HG02798 (cell line): ENCODE measurements at regions not wholly inside any gene's neighbourhood (a gene's known extent, or its start where the extent isn't known, plus 50 kb on each side); places are given as distances from the start of the nearest gene placed in this dataset.
"Not testable (repeated sequence)": the region's sequence is repeated elsewhere in the genome, so short reads cannot be mapped to it uniquely, and the experiment has no call there.

ENCODE experiments used
- ATAC-seq: cut with Tn5 transposase; IDR thresholded peaks from one replicate; pipeline ENCODE4 v1.9.1; 2021; ENCODE audit warnings: mild to moderate bottlenecking; ENCODE audit not compliant: unreplicated experiment, poor library complexity

GRCh38 chr7:120070201-120070600, 202.8 kb upstream of the KCND2 start:
- ATAC-seq, result peak; percentile 82

- no peak for ATAC-seq
Measured at GRCh38 chr7:120077777-120078176, 195.2 kb upstream of the KCND2 start.

DNA sequence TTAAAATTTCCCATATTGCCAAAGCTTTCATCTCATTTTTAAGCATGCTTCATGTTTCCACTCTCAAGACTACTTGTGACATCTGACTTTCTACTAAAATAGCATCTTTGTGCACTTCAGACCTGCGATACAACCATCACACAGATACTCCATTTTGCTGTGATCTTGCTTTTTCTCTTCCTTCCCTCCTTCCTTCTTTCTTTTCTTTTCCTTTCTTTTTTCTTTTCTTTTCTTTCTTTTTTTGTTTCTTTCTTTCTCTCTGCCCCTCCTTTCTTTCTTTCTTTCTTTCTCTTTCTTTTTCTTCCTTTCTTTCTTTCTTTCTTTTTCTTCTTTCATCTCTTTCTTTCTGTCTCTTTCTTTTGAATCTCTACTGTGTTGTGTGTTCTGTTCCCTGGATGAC, 194.0 kb upstream of the KCND2 start:
- no peak for ATAC-seq

- no peak for ATAC-seq
Measured at GRCh38 chr7:120079704-120080103, 193.3 kb upstream of the KCND2 start.

DNA sequence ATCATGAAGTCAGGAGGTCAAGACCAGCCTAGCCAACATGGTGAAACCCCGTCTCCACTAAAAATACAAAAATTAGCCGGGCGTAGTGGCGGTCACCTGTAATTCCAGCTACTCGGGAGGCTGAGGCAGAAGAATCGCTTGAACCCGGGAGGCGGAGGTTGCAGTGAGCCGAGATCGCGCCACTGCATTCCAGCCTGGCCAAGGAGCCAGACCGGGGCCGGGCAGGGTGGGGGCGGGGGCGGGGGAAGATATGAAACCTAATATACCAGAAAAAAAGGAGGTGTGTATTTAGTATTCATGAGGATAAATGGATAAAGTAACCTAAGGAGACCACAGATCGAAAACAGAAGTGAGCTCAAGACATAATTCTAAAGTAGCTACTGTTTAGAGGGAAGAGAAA, 186.5 kb upstream of the KCND2 start:
- not testable (repeated sequence) for ATAC-seq

DNA sequence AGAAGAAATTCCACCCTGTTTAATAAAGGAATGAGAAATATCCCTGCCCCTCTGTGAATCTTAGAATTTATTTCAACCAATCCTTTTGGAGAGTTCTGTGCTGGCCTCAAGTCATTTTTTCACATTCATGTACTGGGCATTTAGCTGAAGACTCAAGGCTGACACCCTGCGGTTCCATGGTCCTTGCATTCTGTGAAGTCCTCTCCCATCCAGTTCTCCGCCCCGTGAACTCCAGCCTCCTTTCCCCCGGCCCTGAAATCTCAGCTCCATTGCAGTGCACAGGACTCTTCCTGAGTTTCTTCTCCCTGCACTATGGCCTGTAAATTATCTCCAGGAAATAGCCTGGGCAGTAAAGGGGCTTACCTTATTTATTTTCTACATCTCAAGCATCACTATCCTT, 183.0 kb upstream of the KCND2 start:
- ATAC-seq, result peak; percentile 35

GRCh38 chr7:120091807-120092206, 181.2 kb upstream of the KCND2 start:
- ATAC-seq, result no peak

DNA sequence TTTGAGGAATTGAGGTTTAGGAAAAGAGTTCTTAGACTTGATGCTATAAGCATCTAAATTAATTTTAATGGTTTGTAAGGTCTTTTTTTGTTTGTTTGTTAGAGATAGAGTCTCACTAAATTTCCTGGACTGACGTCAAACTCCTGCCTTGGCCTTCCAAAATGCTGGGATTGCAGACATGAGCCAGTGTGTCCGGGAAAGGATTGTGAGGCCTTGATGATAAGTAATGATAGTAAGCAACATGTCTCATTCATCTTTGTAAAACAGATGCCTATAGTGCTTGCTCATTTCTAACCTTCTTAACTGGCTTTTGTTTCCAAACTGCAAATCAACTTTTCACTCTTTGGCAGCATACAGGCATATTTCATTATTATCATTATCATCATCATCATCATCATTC, 176.0 kb upstream of the KCND2 start:
- no peak for ATAC-seq

DNA sequence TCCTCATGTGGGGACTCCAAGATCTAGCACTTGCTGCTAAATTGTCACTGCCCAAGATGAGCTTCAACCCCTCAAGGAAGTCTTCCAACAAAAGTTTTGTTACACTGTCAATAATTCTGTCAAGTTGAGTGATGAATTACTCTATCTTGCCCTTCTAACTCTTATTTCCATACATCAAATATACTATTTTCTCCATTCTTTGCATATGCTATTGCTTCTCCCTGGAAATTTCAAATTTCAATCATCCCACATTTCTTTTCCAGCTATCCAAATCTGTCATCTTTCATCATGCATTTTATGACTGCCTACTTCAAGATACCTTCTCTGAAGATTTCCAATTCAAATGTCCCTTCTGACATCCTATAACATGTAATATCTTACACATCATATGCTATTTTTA, 175.2 kb upstream of the KCND2 start:
- ATAC-seq, result no peak

GRCh38 chr7:120108376-120108775, 164.6 kb upstream of the KCND2 start:
- no peak for ATAC-seq

GRCh38 chr7:120110169-120110568, 162.8 kb upstream of the KCND2 start:
- no peak for ATAC-seq

DNA sequence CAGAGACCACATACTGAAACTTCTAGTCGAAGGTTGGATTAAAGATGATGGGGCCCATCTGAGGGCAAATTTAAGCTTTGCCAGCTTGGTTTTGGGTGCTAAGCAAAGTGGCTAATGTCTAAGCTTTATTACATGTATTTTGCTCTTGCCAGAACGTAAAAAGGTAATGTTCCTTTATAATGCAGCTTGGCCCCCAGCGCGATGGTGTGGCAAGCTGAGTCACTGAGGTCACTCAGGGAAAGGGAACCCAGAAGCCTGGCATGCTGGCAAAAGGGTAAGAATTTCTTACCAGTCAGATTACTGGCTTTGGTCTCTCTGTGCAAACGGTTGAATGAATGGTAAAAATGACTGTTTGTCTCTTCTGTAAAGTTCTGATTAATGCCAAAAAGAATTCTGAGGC, 158.3 kb upstream of the KCND2 start:
- ATAC-seq, result no peak

DNA sequence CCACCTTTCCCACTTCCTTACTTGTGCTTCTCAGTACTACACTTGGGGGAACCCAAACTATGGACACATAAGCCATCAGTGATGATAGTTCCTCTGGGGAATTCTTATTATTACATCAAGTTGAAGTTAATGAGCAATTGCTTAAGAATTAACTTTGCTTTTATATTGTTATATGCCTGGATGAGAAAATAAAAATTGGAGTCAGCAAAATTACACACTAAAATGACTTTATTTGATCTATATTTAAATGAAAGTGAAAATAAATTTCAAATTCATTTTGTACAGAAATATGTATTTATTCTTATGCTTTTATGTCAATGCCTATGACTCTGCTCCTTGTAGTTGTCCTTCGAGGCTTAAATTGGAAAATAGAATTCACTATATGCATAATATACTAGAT, 149.4 kb upstream of the KCND2 start:
- no peak for ATAC-seq

DNA sequence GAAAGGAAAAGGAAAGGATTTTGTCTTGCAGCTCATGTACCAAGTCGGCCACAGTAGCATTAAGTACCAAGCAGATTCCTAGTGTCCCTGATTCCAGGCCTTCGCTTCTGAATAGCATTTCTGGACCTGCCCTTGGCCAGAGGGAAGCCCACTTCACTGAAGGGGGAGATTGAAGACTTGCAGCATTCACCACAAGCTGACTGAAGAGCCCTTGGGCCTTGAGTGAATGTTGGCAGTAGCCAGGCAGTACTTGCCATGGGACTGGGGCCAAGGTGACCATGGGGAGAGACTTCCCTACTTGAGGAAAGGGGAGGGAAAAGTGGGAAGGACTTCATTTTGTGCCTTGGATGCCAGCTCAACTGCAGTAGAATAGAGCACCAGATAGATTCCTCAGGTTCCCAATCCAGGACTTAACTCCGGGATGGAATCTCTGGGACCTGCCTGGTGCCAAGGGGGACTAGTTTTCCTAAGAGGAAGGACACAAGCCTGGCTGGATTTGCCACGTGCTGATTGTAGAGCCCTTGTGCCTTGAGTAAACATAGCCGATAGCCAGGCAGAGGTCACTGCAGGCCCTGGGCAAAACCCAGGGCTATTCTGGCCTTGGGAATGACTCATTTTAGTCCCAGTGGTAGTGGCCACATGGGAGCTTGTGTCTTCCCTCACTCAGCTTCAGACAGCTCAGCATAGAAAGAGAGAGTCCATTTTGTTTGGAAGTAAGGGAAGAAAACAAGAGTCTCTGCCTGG, 141.7 kb upstream of the KCND2 start:
- ATAC-seq, result no peak

DNA sequence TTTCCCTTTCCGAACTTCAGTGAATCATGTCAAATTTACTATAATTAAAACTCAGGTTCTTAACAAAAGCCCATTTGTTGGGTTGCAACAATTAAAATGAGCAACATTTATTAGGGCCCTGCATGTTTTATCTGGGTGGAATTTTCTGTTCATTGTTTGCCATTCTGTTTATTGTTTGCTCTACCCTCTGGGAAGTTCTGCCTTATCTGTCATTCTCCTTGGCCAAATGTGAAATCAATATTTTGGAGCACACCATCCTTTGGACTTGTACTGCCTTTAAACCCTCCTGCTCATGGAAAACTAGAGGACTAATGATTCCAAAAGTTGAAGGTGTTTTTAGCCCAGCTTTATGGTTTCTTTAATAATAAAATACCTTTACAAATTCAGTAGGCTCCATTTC, 134.5 kb upstream of the KCND2 start:
- no peak for ATAC-seq

DNA sequence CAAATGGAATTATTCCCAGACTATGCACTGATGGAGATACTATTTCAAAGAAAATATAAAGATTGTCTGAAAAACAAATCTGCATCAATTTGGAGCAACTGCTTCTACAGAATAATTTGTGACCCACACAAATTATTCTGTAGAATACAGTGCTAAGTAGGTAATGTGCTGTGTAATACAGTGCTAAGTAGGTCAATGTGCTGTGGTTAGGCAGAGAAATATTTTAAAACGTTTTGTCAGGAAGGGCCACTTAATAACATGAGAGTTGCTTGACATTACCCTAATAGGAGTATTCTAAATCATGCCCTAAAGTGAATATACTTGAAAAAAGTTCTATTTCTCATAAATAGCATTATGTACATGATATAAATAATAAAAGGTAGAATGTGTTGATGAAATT, 116.5 kb upstream of the KCND2 start:
- no peak for ATAC-seq

- no peak for ATAC-seq
Measured at GRCh38 chr7:120160166-120160565, 112.8 kb upstream of the KCND2 start.

GRCh38 chr7:120163449-120163848, 109.5 kb upstream of the KCND2 start:
- ATAC-seq, result no peak

DNA sequence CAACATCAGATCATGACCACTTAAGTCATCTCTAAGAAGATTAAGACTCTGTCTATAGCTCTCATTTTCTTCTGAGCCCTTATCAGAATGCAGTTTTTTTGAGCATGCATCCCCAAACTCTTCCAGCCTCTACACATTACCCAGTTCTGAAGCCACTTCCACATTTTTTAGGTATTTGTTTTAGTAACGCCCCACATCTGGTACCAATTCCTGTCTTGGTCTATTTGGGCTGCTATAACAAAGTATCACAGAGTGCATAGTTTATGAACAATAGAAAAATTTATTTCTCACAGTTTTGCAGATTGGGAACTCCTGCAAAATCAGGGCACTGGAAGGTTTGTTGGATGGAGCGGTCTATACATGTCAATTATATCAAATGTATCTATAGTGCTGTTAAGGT, 107.7 kb upstream of the KCND2 start:
- ATAC-seq, result no peak

DNA sequence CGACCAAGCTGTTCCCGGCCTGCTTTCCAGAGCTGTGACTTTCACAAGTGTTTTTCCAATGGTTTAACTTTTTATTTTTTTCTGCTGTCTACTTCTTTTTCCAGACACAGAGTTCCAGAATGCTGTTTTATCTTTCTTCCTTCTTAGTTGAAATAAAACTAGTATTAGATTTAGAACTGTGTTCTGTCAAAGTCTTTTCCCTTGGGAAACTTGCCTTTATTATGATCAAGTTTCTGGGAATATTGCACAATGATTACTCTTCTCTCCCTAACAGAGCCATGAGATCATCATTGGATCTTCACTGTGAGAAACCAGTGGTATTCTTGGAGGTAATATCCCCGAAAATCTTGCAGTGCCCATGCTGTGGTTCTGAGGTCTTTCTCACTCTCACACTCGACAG, 104.9 kb upstream of the KCND2 start:
- no peak for ATAC-seq

- ATAC-seq, result no peak
Measured at GRCh38 chr7:120169996-120170783, 102.8 kb upstream of the KCND2 start.

GRCh38 chr7:120170834-120171233, 102.1 kb upstream of the KCND2 start:
- ATAC-seq, result no peak
